Embryonic facial prominence (tissue), 1 donor: ENCODE measurements at regions not wholly inside any gene's neighbourhood (a gene's known extent, or its start where the extent isn't known, plus 50 kb on each side); places are given as distances from the start of the nearest gene placed in this dataset.

Experiments used
- DNase-seq: peaks from one replicate; pipeline ENCODE4 v3.0.0-alpha.2; 2016; ENCODE audit errors: extremely low spot score

DNA sequence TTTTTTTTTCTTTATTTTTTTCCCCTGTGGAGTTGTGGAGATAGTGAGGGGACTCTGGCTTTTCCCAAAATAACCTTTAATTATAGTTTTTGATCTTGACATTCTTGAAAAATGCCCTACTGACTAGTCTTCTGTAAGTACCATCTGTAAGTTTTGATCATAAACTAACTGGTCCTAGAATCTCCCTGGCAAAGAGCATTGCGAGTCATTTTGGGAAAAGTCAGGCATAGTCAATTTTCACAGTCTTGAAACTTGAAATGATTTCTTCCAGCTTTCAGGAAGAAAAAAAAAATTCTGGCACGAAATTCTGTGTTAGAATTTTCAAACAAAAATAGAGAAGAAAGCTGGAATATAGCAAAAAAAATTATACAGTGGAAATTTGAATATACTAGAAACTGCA is 181.2 kb upstream of the SNX7 start:
- no peak for DNase-seq

GRCh38 chr1:98478121-98478520 is 183.4 kb upstream of the SNX7 start:
- DNase-seq: no peak

GRCh38 chr1:98472878-98473277 is 188.6 kb upstream of the SNX7 start:
- DNase-seq: no peak

DNA sequence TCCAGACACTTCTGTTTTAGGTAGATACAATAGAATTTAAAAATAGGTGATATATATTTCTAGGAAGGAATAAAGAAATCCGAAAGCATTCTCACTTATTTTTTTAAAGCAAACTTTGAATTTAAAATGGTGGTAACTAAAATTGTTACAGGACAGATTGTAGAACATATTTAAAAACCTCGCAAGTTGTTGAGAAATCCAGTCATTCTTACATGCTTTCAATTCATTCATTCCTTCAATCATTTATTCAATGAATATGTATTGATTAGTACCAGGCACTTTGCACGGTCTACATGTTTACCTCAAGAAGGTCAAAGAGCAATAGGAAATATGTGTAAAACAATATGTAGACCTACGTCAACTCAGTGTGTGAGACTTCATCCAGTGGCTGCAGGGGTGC is 189.9 kb upstream of the SNX7 start:
- no peak for DNase-seq

GRCh38 chr1:98468111-98468717 is 193.3 kb upstream of the SNX7 start:
- no peak for DNase-seq

- DNase-seq: no peak
Measured at GRCh38 chr1:98467586-98467985, 193.9 kb upstream of the SNX7 start.

GRCh38 chr1:98467122-98467521 is 194.4 kb upstream of the SNX7 start:
- DNase-seq: no peak

GRCh38 chr1:98461873-98462385 is 199.6 kb upstream of the SNX7 start:
- DNase-seq: no peak

GRCh38 chr1:98460136-98460535 is 201.4 kb upstream of the SNX7 start:
- DNase-seq: no peak

GRCh38 chr1:98459486-98459870 is 202.0 kb upstream of the SNX7 start:
- DNase-seq: no peak

GRCh38 chr1:98458511-98459485 is 202.7 kb upstream of the SNX7 start:
- DNase-seq: no peak

DNA sequence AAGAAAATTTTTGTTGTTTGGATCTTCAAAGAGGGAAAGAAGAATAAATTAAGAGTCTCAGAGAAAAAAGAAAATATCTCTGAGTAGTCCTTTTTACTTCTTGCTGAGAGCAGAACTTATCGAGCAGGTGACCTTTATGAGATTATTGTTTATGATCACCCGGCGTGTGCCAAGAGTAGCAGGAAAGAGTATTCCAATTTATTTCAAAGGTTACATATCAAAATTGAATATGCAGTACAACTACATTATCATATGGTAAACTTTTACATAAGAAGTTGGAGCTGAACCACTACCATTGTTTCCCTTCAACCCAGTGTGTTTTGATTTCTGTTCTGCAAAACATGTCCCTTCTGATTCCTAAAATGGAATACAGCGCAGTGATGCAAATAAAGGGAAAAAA is 204.3 kb upstream of the SNX7 start:
- no peak for DNase-seq

- DNase-seq: no peak
Measured at GRCh38 chr1:98454666-98455065, 206.9 kb upstream of the SNX7 start.

DNA sequence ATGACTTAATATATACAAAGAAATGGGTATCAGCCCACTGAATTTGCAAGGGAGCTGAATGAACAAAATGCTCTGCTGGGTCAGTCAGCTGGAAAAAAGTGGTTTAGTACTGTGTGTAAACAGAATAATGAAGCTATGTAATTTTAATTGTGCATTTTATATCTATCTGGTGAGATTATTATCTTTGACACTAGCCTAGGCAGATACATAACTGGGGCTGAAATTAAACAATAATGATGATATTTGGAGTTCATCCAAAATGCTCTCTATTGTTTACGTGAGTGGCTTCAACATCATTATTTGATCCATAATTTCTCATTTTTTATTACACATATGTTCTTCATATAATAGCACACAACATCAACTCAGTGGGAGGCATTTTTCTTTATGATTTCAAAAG is 208.5 kb upstream of the SNX7 start:
- no peak for DNase-seq

DNA sequence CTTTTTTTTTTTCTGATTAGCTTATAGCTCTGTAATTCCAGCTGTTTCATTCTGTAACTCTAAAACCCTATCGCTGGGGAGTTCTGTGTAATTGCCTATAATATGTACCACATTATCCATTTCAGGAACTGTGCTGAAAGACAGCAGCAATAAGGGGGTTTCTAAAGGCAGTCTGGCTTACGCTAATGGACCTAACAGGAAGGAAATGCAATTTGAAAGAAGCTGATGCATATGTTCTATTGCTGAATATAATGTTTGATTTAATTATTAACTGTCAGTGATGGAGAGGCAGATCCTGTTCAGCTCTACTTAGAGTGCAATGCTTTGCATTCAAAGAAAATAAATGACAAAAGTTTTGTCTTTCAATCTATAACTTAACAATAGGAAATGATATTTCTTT is 209.4 kb upstream of the SNX7 start:
- no peak for DNase-seq

DNA sequence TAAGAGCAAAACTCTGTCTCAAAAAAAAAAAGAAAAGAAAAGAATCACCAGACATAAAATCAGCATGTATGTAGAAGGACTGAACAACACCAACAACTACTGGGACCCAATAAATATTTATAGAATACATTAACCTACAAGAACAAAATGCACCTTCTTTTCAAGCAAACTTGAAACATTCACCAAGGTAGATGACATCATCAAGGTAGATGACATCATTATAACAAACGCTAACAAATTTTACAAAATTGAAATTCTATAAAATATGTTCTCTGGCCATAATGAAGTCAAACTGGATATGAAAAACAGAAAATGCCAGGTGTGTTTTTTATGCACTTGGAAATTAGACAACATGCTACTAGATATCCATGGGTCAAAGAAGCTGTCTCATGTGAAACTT is 220.2 kb upstream of the SNX7 start:
- no peak for DNase-seq

GRCh38 chr1:98439471-98439870 is 222.1 kb upstream of the SNX7 start:
- no peak for DNase-seq

DNA sequence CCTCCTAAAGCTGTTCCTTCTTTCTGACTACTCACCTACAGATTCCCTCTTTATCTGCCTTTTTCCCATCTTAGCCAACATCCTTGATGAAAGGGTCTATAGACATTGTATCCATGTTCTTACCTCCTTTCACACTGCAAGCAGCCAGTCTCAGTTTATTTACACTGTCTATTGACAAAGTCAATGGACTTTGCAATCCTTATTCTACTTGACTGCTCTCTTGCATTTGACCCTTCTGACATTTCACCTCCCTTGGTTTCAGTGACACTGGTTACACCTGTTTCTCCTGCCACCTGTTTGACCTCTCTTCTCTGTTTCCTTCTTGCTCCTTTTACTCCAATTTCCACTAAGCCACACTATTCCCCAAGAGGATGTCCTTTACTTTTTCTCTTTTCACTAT is 224.0 kb upstream of the SNX7 start:
- no peak for DNase-seq

DNA sequence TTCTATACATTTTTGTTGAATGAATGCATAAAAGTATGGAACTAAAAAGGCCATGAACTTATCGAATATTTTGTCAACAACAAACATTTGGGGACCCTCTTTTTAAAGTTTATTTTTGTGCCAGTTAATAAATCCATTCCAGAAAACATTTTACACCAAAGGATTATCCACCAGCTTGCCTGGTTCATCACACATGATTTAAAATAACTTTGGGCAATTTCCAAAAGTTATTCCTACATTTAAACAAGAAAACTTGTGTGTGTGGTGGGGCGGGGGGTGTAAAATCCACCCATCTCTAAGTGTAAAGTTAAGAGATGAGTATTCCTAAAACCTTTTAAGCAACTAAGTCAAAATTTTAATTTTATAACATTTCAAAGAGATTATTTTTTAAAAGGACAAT is 224.5 kb upstream of the SNX7 start:
- no peak for DNase-seq

DNA sequence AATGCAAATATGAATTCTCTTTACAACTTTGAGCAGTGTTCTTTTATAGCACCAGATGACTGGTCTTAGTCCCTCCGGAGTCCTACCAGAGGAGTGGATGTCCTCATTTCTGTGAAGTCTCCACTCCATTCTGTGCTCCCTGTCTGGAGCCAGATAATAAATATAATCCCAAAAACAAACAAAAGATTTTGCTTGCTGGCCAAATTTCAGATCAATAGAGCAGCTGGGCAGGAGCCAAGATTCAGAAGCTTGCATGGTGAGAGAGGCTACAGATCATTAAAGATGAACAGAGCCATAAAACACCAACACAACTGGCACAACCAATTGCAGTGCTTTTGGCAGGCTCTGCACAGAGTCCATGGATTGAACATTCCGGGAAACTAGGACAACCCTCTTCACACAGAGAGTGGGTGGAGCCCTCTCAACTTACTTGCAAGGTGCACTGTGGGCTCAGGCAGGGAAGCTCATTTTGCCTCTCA is 231.5 kb upstream of the SNX7 start:
- no peak for DNase-seq

GRCh38 chr1:98428864-98429263 is 232.7 kb upstream of the SNX7 start:
- no peak for DNase-seq

- DNase-seq: no peak
Measured at GRCh38 chr1:98427664-98428063, 233.9 kb upstream of the SNX7 start.

- DNase-seq: no peak
Measured at GRCh38 chr1:98426092-98426491, 235.4 kb upstream of the SNX7 start.
